Sigmoid colon (tissue), 6 donors: ENCODE measurements at regions not wholly inside any gene's neighbourhood (a gene's known extent, or its start where the extent isn't known, plus 50 kb on each side); places are given as distances from the start of the nearest gene placed in this dataset.

Experiments
- DNase-seq: peaks from one replicate; pipeline ENCODE4 v3.0.0-alpha.2; 2019
- H3K27ac ChIP-seq, 4 donors: fragments of 200-600 bp; sonication (generic); one replicate each; pipeline ENCODE4 v1.5.1; 2016 to 2019; ENCODE audit warnings: mild to moderate bottlenecking in 1 of 4
- H3K27me3 ChIP-seq, 3 donors: fragments of 200-600 bp; sonication (generic); one replicate each; pipeline ENCODE4 v1.5.1; 2019; ENCODE audit warnings: mild to moderate bottlenecking in 1 of 3
- H3K36me3 ChIP-seq, 4 donors: fragments of 200-600 bp; sonication (generic); one replicate each; pipeline ENCODE4 v1.5.1; 2016 to 2019
- H3K4me1 ChIP-seq, 4 donors: fragments of 200-600 bp; sonication (generic); one replicate each; pipeline ENCODE4 v1.5.1; 2017 to 2019
- H3K4me3 ChIP-seq, 4 donors: fragments of 200-600 bp; sonication (generic); one replicate each; pipeline ENCODE4 v1.5.1; 2017 to 2019; ENCODE audit warnings: mild to moderate bottlenecking in 2 of 4, moderate library complexity in 1 of 4
- H3K9me3 ChIP-seq, 4 donors: fragments of 200-600 bp in 3 of 4; sonication (generic) in 3 of 4; one replicate each; pipeline versions ENCODE4 v1.5.1 to v1.6.1; 2013 to 2019
- CTCF ChIP-seq, 4 experiments: fragments of 450-650 bp in 3 of 4; fragments of 200-600 bp in 1 of 4; IDR thresholded peaks; one replicate each; pipeline ENCODE4 v1.5.1; 2016 to 2019; ENCODE audit warnings: antibody characterized with exemption in 4 of 4, mild to moderate bottlenecking in 3 of 4, moderate library complexity in 2 of 4
- EP300 ChIP-seq, 4 donors: sonication (generic); formaldehyde crosslinking; IDR thresholded peaks; one replicate each; pipeline ENCODE4 v1.6.1; 2017; ENCODE audit warnings: antibody characterized with exemption in 4 of 4
- POLR2A ChIP-seq, 2 donors: fragments of 450-650 bp; IDR thresholded peaks; one replicate each; pipeline ENCODE4 v1.6.1; 2016; ENCODE audit warnings: antibody characterized with exemption in 2 of 2, mild to moderate bottlenecking in 2 of 2, moderate library complexity in 2 of 2
- POLR2AphosphoS5 ChIP-seq, 4 donors: sonication (generic); formaldehyde crosslinking; IDR thresholded peaks; one replicate each; pipeline ENCODE4 v1.6.1; 2017; ENCODE audit warnings: antibody characterized with exemption in 4 of 4
- WGBS, 2 donors: extraction: QIAGEN DNeasy Blood & Tissue Kit; methylation state at CpG; one replicate each; pipeline ENCODE4 v1.1.7; 2013; 5-methylcytosine and 5-hydroxymethylcytosine counted together
- intact Hi-C: fragments of 100-400 bp; cut with DNase I; formaldehyde crosslinking; loops from one replicate; pipeline ENCODE4 v1.15.1; 2023
- donor health status: healthy with polysubstance abuse.
- donor health status: healthy.

GRCh38 chr5:9799606-9800005, 169.5 kb upstream of the TAS2R1 start:
- Histone ChIP-seq H3K36me3 (no peaks in the 10 kb centered on the region), H3K27me3 (no peaks in the 10 kb centered on the region), H3K9me3 (no peaks in the 10 kb centered on the region), H3K4me1 (no peaks in the 10 kb centered on the region), H3K4me3 (no peak overlapping the region), H3K27ac (no peak overlapping the region)
- TF ChIP-seq POLR2AphosphoS5 (IDR thresholded peaks at IDR 0.05) (no peak), CTCF (IDR thresholded peaks at IDR 0.05) (no peak), POLR2A (IDR thresholded peaks at IDR 0.05) (no peak), EP300 (IDR thresholded peaks at IDR 0.05) (no peak)
- DNase-seq, result no peak
- intact Hi-C loops, result no loop called here
- 35 to 37% methylated on average over 4 of the region's 4 CpGs for WGBS, 2 donors

- Histone ChIP-seq H3K36me3 (no peaks in the 10 kb centered on the region), H3K4me3 (no peak overlapping the region), H3K27ac (no peak overlapping the region), H3K9me3 (no peaks in the 10 kb centered on the region), H3K27me3 (no peaks in the 10 kb centered on the region), H3K4me1 (peaks cover 0 to 11% (median 0%) of the 10 kb centered on the region in 4 donors)
- no peak for TF ChIP-seq EP300 (IDR thresholded peaks at IDR 0.05)
- intact Hi-C loops, result no loop called here
- no peak for DNase-seq
- WGBS, 2 donors, result 90 to 91% methylated on average over 7 of the region's 7 CpGs
Measured at GRCh38 chr5:9790276-9790675, 160.1 kb upstream of the TAS2R1 start.

GRCh38 chr5:9789777-9790176, 159.6 kb upstream of the TAS2R1 start:
- intact Hi-C loops, result no loop called here
- no peaks in the 10 kb centered on the region for H3K9me3 ChIP-seq
- no peak overlapping the region for H3K27ac ChIP-seq
- no peaks in the 10 kb centered on the region for H3K27me3 ChIP-seq
- TF ChIP-seq CTCF (IDR thresholded peaks at IDR 0.05), result no peak
- TF ChIP-seq EP300 (IDR thresholded peaks at IDR 0.05), result no peak
- TF ChIP-seq POLR2A (IDR thresholded peaks at IDR 0.05), result no peak
- no peak for TF ChIP-seq POLR2AphosphoS5 (IDR thresholded peaks at IDR 0.05)
- H3K4me1 ChIP-seq, result peaks cover 0 to 11% (median 0%) of the 10 kb centered on the region in 4 donors
- WGBS, 2 donors, result 63 to 80% methylated on average over 1 of the region's 1 CpG
- no peak overlapping the region for H3K4me3 ChIP-seq
- H3K36me3 ChIP-seq, result no peaks in the 10 kb centered on the region
- no peak for DNase-seq

- no peak for DNase-seq
- Histone ChIP-seq H3K27me3 (no peaks in the 10 kb centered on the region), H3K9me3 (no peaks in the 10 kb centered on the region), H3K36me3 (no peaks in the 10 kb centered on the region), H3K4me3 (no peak overlapping the region), H3K27ac (no peak overlapping the region), H3K4me1 (peaks cover 0 to 11% (median 0%) of the 10 kb centered on the region in 4 donors)
- no peak for TF ChIP-seq POLR2A (IDR thresholded peaks at IDR 0.05)
- no peak for TF ChIP-seq POLR2AphosphoS5 (IDR thresholded peaks at IDR 0.05)
- TF ChIP-seq CTCF (IDR thresholded peaks at IDR 0.05), result no peak
- TF ChIP-seq EP300 (IDR thresholded peaks at IDR 0.05), result no peak
- intact Hi-C loops, result no loop called here
- WGBS, 2 donors, result 68 to 69% methylated on average over 8 of the region's 8 CpGs
Measured at GRCh38 chr5:9787861-9788600, 157.9 kb upstream of the TAS2R1 start.

GRCh38 chr5:9786380-9787360, 156.5 kb upstream of the TAS2R1 start:
- H3K4me3 ChIP-seq, result no peak overlapping the region
- H3K36me3 ChIP-seq, result no peaks in the 10 kb centered on the region
- DNase-seq, result no peak
- H3K4me1 ChIP-seq, result peaks cover 0 to 11% (median 0%) of the 10 kb centered on the region in 4 donors
- no peaks in the 10 kb centered on the region for H3K27me3 ChIP-seq
- no peak overlapping the region for H3K27ac ChIP-seq
- intact Hi-C loops, result no loop called here
- TF ChIP-seq POLR2A (IDR thresholded peaks at IDR 0.05), result no peak
- no peak for TF ChIP-seq CTCF (IDR thresholded peaks at IDR 0.05)
- no peak for TF ChIP-seq POLR2AphosphoS5 (IDR thresholded peaks at IDR 0.05)
- TF ChIP-seq EP300 (IDR thresholded peaks at IDR 0.05), result no peak
- H3K9me3 ChIP-seq, result no peaks in the 10 kb centered on the region
- WGBS, 2 donors, result 89 to 91% methylated on average over 6 of the region's 6 CpGs
